ENCODE measurements at regions not wholly inside any gene's neighbourhood (a gene's known extent, or its start where the extent isn't known, plus 50 kb on each side); places are given as distances from the start of the nearest gene placed in this dataset.

GRCh38 chr2:192719629-192720028 is 524.9 kb upstream of the TMEFF2 start (continued):
- TF ChIP-seq SMC3 (IDR thresholded peaks at IDR 0.05; ENCODE audit: low read length) (no peak), ZNF792 (CRISPR knock-in tag; IDR thresholded peaks at IDR 0.05) (no peak), RBM22 (optimal IDR thresholded peaks at IDR 0.05; ENCODE audit: low read length) (no peak)

DNA sequence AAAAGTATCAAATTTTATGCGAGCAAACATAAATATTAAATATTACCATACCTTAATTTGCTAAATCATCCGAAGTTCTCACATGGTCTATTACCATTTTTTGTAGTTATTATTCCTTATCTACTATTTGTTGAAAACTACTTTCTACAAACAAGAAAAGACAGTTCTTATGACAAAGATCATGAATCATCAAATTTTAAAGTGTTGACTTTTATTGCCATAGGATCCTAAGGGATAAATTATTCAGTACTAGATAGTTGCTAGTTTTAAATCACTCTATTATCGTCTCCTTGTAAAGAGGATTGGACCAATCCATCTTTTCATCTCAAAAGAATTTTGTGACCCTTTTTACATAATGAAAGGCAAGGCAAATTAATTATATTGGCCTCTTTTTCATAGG is 523.6 kb upstream of the TMEFF2 start:
- H4K20me1 ChIP-seq (ENCODE audit: insufficient read depth, low read length), result no peaks in the 10 kb centered on the region
- H3K36me3 ChIP-seq (replicated peaks in 1 of 2; ENCODE audit: control insufficient read depth in 1 of 2, insufficient read depth in 2 of 2, low read length in 2 of 2), result no peaks in the 10 kb centered on the region
- H3K9me3 ChIP-seq (ENCODE audit: low read length), result no peaks in the 10 kb centered on the region
- ATAC-seq (no peak), FAIRE-seq (no peak), DNase-seq (ENCODE audit: low spot score) (no peak)
- 8% methylated on average over 3 of the region's 3 CpGs for WGBS (ENCODE audit: low lambda C conversion rate)
- TF ChIP-seq NCOA5 (CRISPR knock-in tag; IDR thresholded peaks at IDR 0.05) (no peak), MEIS1 (CRISPR knock-in tag; IDR thresholded peaks at IDR 0.05; ENCODE audit: borderline replicate concordance) (no peak), MAFF (IDR thresholded peaks at IDR 0.05; ENCODE audit: low read depth, low read length) (peak; percentile 23; the same call in 1 of the 2 replicates), MAFK (conservative IDR thresholded peaks at IDR 0.05 in 1 of 2, IDR thresholded peaks at IDR 0.05 in 1 of 2; ENCODE audit: low read length in 2 of 2) (peak; percentile 38 to 60; a peak in 3 of 4 replicates)
- in situ Hi-C loops (cut with HindIII; ENCODE audit: extremely low pct_ligation_motif_present, low pct_unique_long_range_greater_than_20kb), result no loop called here
- no peak overlapping the region for H3K27ac ChIP-seq (ENCODE audit: extremely low read length, insufficient read depth, low read length)
- no peak overlapping the region for H3K9ac ChIP-seq (ENCODE audit: insufficient read depth, low read depth, low read length)
- POLR2A ChIA-PET, result no interaction called here
- no peaks in the 10 kb centered on the region for H3K79me2 ChIP-seq (ENCODE audit: insufficient read depth, low read length)
- H3K4me3 ChIP-seq (replicated peaks in 1 of 3; ENCODE audit: insufficient read depth in 1 of 3, low read depth in 2 of 3, low read length in 3 of 3), result no peak overlapping the region
- H3K27me3 ChIP-seq (ENCODE audit: control insufficient read depth in 1 of 2, insufficient read depth in 2 of 2, low read length in 2 of 2), result no peaks in the 10 kb centered on the region
- no peak overlapping the region for H3K4me2 ChIP-seq (ENCODE audit: low read depth, low read length)
- no peaks in the 10 kb centered on the region for H3K4me1 ChIP-seq (ENCODE audit: insufficient read depth, low read length)
- no peak overlapping the region for H2AFZ ChIP-seq (ENCODE audit: low read length)
- CTCF ChIA-PET (ENCODE audit: low intra/inter-chr PET ratio, low total read pairs), result no interaction called here
- no TSS peak for BruUV-seq (replicated peaks)
- intact Hi-C loops (cut with micrococcal nuclease; ENCODE audit: unreplicated experiment), result no loop called here

GRCh38 chr2:192700934-192701333 is 506.2 kb upstream of the TMEFF2 start:
- intact Hi-C loops (cut with micrococcal nuclease; ENCODE audit: unreplicated experiment) (no loop called here), in situ Hi-C loops (cut with HindIII; ENCODE audit: extremely low pct_ligation_motif_present, low pct_unique_long_range_greater_than_20kb) (no loop called here)
- BruUV-seq (replicated peaks), result no TSS peak
- ChIA-PET CTCF (ENCODE audit: low intra/inter-chr PET ratio, low total read pairs) (no interaction called here), POLR2A (no interaction called here)
- Histone ChIP-seq H3K79me2 (ENCODE audit: insufficient read depth, low read length) (no peaks in the 10 kb centered on the region), H3K9ac (ENCODE audit: insufficient read depth, low read depth, low read length) (no peak overlapping the region), H3K9me3 (ENCODE audit: low read length) (no peaks in the 10 kb centered on the region), H3K27me3 (ENCODE audit: control insufficient read depth in 1 of 2, insufficient read depth in 2 of 2, low read length in 2 of 2) (no peaks in the 10 kb centered on the region; a peak in 1 of 5 replicates), H4K20me1 (ENCODE audit: insufficient read depth, low read length) (no peaks in the 10 kb centered on the region), H3K4me3 (replicated peaks in 1 of 3; ENCODE audit: insufficient read depth in 1 of 3, low read depth in 2 of 3, low read length in 3 of 3) (no peak overlapping the region), H3K36me3 (replicated peaks in 1 of 2; ENCODE audit: control insufficient read depth in 1 of 2, insufficient read depth in 2 of 2, low read length in 2 of 2) (no peaks in the 10 kb centered on the region), H2AFZ (ENCODE audit: low read length) (no peak overlapping the region), H3K4me2 (ENCODE audit: low read depth, low read length) (no peak overlapping the region), H3K4me1 (ENCODE audit: insufficient read depth, low read length) (no peaks in the 10 kb centered on the region), H3K27ac (ENCODE audit: extremely low read length, insufficient read depth, low read length) (no peak overlapping the region)
- ATAC-seq, result no peak
- WGBS (ENCODE audit: low lambda C conversion rate), result under 1% methylated on average over 2 of the region's 2 CpGs
- no peak for DNase-seq (ENCODE audit: low spot score)
- no peak for FAIRE-seq
- TF ChIP-seq RAD51 (IDR thresholded peaks at IDR 0.05; ENCODE audit: borderline replicate concordance), result no peak
- TF ChIP-seq CEBPB (IDR thresholded peaks at IDR 0.05; ENCODE audit: borderline replicate concordance, low read depth, low read length), result peak; percentile 75
- TF ChIP-seq NFKBIZ (CRISPR knock-in tag; IDR thresholded peaks at IDR 0.05), result no peak
